DMS79 treated with DMSO at 0.1 percent for 48 hours (cell line): ENCODE measurements at regions not wholly inside any gene's neighbourhood (a gene's known extent, or its start where the extent isn't known, plus 50 kb on each side); places are given as distances from the start of the nearest gene placed in this dataset.
"Not testable (repeated sequence)": the region's sequence is repeated elsewhere in the genome, so short reads cannot be mapped to it uniquely, and the experiment has no call there.

Source experiments
- DNase-seq: peaks from one replicate; lab custom pipeline; 2025; lab: John Stamatoyannopoulos, UW

GRCh38 chr17:6893382-6894205 lies 62.1 kb upstream of the TEKT1 start:
- DNase-seq: no peak

- no peak for DNase-seq
Observed at GRCh38 chr17:6894206-6894528, 62.6 kb upstream of the TEKT1 start.

GRCh38 chr17:6901086-6901485 lies 69.6 kb upstream of the TEKT1 start:
- no peak for DNase-seq

- no peak for DNase-seq
Observed at GRCh38 chr17:6903326-6903900, 71.9 kb upstream of the TEKT1 start.

DNA sequence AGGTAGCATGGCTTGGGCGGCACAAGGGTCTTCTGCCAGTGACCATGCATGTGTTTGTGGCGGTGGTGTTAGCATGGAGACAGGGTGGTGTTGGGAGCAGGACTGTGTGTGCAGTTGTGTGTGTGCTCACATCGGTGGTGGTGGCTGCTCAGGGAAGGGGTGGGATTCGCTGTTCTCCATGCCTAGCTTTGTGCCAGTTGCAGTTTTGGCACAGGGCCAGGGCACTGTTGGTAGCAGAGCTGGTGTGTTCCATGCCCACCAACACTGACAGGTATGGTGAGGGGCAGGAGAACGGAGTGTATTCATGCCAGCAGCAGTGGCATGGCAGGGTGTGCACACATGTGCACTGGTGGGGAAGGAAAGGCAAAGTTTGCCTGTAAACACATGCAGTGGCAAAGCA lies 77.3 kb upstream of the TEKT1 start:
- no peak for DNase-seq

DNA sequence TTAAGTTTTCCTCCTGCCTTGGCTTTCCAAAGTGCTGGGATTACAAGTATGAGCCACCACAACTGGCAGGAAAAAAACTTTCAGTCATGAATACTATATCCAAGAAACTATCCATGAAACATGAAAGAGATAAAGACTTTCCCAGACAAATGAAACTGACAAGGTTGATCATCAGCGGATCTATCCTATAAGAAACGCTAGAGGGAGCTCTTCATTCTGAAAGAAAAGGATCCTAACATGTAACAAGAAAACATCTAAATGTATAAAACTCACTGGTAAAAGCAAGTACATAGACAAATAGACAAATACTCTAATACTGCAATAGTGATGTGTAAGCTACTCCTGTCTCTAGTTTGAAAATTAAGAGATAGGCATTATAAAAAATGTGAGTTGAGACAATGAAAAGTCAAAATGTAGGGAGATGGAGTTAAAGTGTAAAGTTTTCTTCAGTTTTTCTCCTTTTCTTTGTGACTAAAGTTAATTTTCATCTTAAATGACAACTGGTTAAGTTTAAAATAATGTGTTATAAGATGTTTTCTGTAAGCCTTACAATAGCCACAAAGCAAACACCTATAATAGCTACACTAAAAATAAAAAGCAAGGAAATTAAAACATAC lies 79.6 kb upstream of the TEKT1 start:
- peak; percentile 41 for DNase-seq

DNA sequence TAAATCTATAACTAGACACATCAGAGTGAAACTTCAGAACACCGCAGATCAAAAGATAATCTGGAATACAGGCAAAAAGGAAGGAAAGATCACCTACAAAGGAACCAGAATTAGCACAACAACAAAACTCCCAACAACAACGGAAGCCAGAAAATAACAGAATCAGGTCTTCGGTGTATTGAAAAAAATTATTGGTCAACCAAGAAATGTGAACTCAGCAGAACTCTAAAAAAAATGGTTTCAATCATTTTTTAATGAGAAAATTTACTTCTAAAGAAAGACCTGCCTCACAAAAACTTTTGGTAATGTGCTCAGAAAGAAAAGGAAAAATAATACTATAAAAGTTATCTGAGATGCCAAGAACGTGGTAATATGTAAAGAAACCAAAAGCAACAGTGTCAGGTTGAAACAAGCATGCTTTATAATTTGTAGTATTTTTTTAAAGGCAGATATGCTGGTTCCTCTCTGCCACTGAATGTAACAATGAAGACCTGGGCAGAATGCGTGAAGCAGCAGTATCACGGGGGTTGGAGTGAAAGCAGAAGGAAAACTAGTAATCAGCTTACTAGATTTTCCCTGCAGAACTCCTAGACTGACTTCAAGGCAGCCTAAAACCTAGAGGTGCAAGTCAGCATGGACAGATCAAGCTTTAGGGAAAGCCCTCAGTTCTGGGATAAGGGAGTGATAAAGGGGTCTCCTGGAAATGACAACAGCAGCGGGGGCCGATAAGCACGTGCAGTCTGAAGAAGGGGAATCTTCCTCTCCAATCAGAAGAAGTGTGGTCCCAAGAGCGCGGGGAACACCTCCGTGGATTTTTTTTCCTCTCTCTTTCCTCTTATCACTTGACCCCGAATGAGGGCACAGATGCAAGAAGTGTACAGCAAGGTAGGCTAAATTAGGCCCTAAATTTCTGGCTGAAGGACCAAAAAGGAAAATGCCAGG lies 80.9 kb upstream of the TEKT1 start:
- no peak for DNase-seq

- peak; percentile 61 for DNase-seq
Observed at GRCh38 chr17:6913608-6914443, 82.0 kb upstream of the ALOX12 start.

DNA sequence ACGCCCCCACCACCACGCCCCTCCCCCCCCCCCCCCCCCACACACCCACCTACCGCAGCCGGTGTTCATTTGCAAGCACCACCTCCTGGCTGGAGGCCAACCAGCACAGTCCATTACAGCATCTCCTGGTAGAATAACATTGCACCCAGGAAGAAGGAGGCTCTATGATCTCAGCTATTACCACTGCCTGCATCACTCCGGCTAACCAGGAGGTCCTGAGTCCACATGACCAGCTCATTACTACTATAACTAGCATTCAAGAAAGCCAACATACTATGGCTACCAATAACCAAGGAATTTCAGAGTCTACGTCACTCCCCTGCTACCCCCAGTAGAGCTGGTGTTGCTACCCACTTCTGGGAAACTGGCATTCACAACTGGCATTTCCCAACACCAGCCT lies 81.1 kb upstream of the ALOX12 start:
- peak; percentile 7 for DNase-seq

GRCh38 chr17:6915620-6916019 lies 80.2 kb upstream of the ALOX12 start:
- no peak for DNase-seq

DNA sequence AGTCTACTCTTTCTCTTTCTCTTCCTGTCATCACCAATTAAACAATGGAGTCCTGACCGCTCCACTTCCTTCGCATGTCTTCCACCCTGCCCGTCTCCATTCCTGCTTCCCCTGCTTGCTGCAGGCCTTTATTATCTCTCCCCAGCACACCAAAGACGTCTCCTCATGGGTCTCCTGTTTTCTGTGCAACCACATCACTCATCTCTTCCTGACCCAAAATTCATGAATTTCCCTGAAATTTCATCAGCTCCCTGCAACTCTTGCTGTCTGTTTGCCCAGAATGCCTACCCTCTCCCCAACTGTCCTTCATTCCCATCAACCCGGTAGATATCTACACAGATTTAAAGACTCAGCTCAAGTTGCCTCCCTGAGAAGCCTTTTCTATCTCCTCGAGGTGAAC lies 76.7 kb upstream of the ALOX12 start:
- no peak for DNase-seq

DNA sequence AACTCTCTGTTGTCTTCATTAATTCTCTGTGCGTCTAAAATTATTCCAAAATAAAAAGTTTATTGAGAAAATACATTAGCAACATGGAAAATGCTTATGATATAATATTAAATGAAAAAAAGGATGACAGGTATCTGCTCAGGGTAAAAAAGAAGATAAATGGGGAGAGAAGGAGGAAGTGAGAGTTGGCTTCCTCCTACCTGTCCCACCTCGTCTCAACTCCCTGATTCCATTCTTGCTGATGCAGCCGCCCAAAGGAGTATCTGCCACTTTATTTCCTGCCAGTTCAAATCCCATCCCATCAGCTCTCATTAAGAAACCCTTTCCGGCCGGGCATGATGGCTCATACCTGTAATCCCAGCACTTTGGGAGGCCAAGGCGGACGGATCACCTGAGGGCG lies 72.5 kb upstream of the ALOX12 start:
- DNase-seq: no peak

DNA sequence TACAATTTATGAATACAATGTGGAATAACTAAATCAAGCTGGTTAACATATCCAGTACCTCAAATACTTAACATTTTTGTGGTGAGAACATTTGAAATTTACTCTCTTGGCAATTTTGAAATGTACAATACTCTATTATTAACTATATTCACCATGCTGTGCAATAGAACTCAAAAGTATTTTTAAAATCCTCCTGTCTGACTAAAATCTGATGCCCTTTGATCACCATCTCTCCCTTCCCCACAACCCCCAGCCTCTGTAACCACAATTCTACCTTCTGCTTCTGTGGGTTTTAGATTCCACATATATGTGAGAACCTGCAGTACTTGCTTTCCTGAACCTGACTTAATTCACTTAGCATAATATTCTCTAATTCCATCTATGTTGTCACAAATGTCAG lies 71.6 kb upstream of the ALOX12 start:
- no peak for DNase-seq

- no peak for DNase-seq
Observed at GRCh38 chr17:6926667-6927066, 69.2 kb upstream of the ALOX12 start.

GRCh38 chr17:6927290-6928126 lies 68.3 kb upstream of the ALOX12 start:
- DNase-seq: no peak

GRCh38 chr17:6928193-6928592 lies 67.7 kb upstream of the ALOX12 start:
- DNase-seq: no peak

- no peak for DNase-seq
Observed at GRCh38 chr17:6930749-6931148, 65.1 kb upstream of the ALOX12 start.

DNA sequence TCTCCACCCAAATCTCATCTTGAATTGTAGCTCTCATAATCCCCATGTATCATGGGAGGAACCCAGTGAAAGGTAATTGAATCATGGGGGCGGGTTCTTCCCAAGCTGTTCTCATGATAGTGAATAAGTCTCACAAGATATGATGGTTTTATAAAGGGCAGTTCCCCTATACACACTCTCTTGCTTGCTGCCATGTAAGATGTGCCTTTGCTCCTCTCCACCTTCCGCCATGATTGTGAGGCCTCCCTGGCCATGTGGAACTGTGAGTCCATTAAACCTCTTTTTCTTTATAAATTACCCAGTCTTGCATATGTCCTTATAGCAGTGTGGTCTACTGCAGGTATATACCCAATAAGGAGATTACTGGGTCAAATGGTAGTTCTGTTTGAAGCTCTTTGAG lies 61.3 kb upstream of the ALOX12 start:
- DNase-seq: not testable (repeated sequence)

DNA sequence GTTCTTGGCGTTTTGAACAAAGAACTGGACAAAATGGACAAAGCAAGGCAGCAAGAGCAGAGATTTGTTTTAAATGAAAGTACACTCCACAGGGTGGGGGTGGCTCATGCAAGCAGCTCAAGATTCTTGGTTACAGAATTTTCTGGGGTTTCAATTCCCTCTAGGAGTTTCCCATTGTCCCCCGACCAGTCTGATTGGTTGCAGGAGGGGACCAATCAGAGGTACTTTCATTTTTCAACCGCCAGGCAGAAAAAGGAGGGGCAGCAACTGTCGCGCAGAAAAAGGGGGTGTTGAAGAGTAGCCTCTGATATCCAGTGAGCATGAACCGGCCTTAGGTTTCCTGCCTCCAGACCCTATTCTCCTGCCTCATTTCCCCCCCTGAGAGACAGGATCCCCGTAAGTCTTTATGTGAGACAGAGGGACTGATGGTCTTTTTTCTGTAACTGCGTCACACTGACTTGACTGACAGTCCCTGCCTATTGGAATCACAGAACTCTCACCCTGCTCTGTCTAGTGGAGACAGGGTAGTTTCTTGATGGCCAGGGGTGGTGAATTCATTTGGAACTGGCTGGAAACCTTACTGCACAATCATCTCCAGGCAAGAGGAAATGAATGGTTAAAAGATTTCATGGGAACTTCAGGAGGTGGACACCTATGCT lies 59.4 kb upstream of the ALOX12 start:
- no peak for DNase-seq

DNA sequence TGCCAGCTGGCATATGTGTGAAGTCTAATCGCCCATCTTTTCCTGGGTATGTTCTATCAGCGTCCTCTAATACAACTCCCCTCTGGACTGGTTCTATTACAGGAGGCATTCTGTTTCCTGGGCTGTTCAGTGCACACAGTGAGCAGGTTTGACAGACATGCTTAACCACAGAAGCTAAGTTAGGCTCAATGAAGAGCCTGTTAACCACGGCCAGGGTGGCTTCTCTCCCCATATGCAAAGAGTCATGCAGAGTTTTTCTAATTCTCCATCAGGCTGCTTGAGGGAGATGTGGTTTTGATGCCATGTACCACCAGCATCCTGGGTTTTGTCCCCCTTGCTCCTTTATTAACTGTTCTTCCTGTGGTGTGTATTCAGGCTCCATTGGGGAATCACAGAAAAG lies 57.2 kb upstream of the ALOX12 start:
- DNase-seq: no peak
